ENCODE measurements at regions not wholly inside any gene's neighbourhood (a gene's known extent, or its start where the extent isn't known, plus 50 kb on each side); places are given as distances from the start of the nearest gene placed in this dataset.

- TF ChIP-seq IRF3 (IDR thresholded peaks at IDR 0.05; ENCODE audit: low read depth, low read length): no peak
- TF ChIP-seq EZH2phosphoT487 (IDR thresholded peaks at IDR 0.05; ENCODE audit: borderline replicate concordance, low read depth): no peak
- no peak for TF ChIP-seq USF1 (IDR thresholded peaks at IDR 0.05; ENCODE audit: borderline replicate concordance, low read depth)
- TF ChIP-seq SIN3A (IDR thresholded peaks at IDR 0.05; ENCODE audit: borderline replicate concordance, low read depth, low read length): no peak
- TF ChIP-seq GATA2 (CRISPR knock-in tag; IDR thresholded peaks at IDR 0.05): no peak
These were observed 78.5 kb upstream of the GPC1 start (continued) for GRCh38 chr2:240356700-240357640.

GRCh38 chr2:240357641-240358012 is 77.8 kb upstream of the GPC1 start:
- no peak overlapping the region for H2AFZ ChIP-seq (ENCODE audit: low read depth)
- H3K27ac ChIP-seq (ENCODE audit: low read depth in 2 of 2, low read length in 1 of 2): no peak overlapping the region
- no peaks in the 10 kb centered on the region for H3K36me3 ChIP-seq (replicated peaks in 1 of 2; ENCODE audit: control insufficient read depth in 1 of 2, insufficient read depth in 2 of 2, low read length in 1 of 2)
- 79% methylated on average over 4 of the region's 4 CpGs for WGBS (ENCODE audit: low lambda C conversion rate)
- ChIA-PET CTCF (no interaction called here), POLR2A (no interaction called here)
- DNase-seq: no peak
- H3K9me2 ChIP-seq: no peaks in the 10 kb centered on the region
- H3K79me2 ChIP-seq (ENCODE audit: insufficient read depth): no peaks in the 10 kb centered on the region
- H3K4me1 ChIP-seq (ENCODE audit: control insufficient read depth in 1 of 2, insufficient read depth in 2 of 2, low read depth in 1 of 2, low read length in 1 of 2): peaks cover 0 to 16% of the 10 kb centered on the region in 2 experiments; a peak in 2 of 4 replicates
- no peak overlapping the region for H3K9ac ChIP-seq
- H3F3A ChIP-seq (replicated peaks; ENCODE audit: insufficient read depth): no peaks in the 10 kb centered on the region
- no peaks in the 10 kb centered on the region for H4K20me1 ChIP-seq (ENCODE audit: insufficient read depth)
- no peak overlapping the region for H3K4me2 ChIP-seq
- TF ChIP-seq ZBTB33 (IDR thresholded peaks at IDR 0.05; ENCODE audit: borderline replicate concordance, low read depth) (no peak), IRF3 (IDR thresholded peaks at IDR 0.05; ENCODE audit: low read depth, low read length) (no peak), ELF1 (IDR thresholded peaks at IDR 0.05) (no peak), TCF12 (IDR thresholded peaks at IDR 0.05) (no peak), USF1 (IDR thresholded peaks at IDR 0.05; ENCODE audit: borderline replicate concordance, low read depth) (no peak), USF2 (IDR thresholded peaks at IDR 0.05; ENCODE audit: borderline replicate concordance, low read depth, low read length) (no peak), GATA2 (CRISPR knock-in tag; IDR thresholded peaks at IDR 0.05) (no peak), MAX (IDR thresholded peaks at IDR 0.05; ENCODE audit: low read depth) (no peak), RXRA (IDR thresholded peaks at IDR 0.05; ENCODE audit: borderline replicate concordance, low read depth) (no peak), TAF1 (IDR thresholded peaks at IDR 0.05; ENCODE audit: borderline replicate concordance, low read depth, low read length) (no peak), EP300 (IDR thresholded peaks at IDR 0.05; ENCODE audit: borderline replicate concordance in 1 of 2, low read depth in 1 of 2, low read length in 1 of 2) (no peak), TEAD4 (IDR thresholded peaks at IDR 0.05; ENCODE audit: borderline replicate concordance, insufficient read depth) (no peak), CTCF (IDR thresholded peaks at IDR 0.05) (no peak), PBX3 (IDR thresholded peaks at IDR 0.05) (no peak)
- H3K27me3 ChIP-seq (ENCODE audit: insufficient read depth): no peaks in the 10 kb centered on the region
- H3K4me3 ChIP-seq (ENCODE audit: low read depth in 2 of 2, low read length in 1 of 2): no peak overlapping the region
- H3K9me3 ChIP-seq: no peaks in the 10 kb centered on the region

Measured in SK-N-SH (cell line).